Mesenchymal stem cell (in vitro differentiated cells and primary cell): ENCODE measurements at regions not wholly inside any gene's neighbourhood (a gene's known extent, or its start where the extent isn't known, plus 50 kb on each side); places are given as distances from the start of the nearest gene placed in this dataset.

ENCODE experiments used
- DNase-seq: peaks from one replicate; pipeline ENCODE4 v3.0.0-alpha.2; 2013
- H2AFZ ChIP-seq: one replicate; pipeline ENCODE4 v1.6.1; 2013; ENCODE audit warnings: low read depth, mild to moderate bottlenecking, control low read depth, inconsistent platforms, low read length, moderate library complexity
- H2AK5ac ChIP-seq: 2 replicates; pipeline ENCODE4 v1.6.1; 2013; ENCODE audit warnings: low read length, moderate library complexity, mild to moderate bottlenecking, inconsistent platforms; ENCODE audit not compliant: severe bottlenecking
- H2BK120ac ChIP-seq: one replicate; pipeline ENCODE4 v1.6.1; 2013; ENCODE audit warnings: low read depth, mild to moderate bottlenecking, inconsistent platforms, low read length, moderate library complexity
- H2BK12ac ChIP-seq, 2 experiments: one replicate each; pipeline ENCODE4 v1.6.1; 2013; ENCODE audit warnings: inconsistent platforms in 2 of 2, low read length in 2 of 2, mild to moderate bottlenecking in 2 of 2, moderate library complexity in 2 of 2, control low read depth in 1 of 2
- H2BK15ac ChIP-seq: one replicate; pipeline ENCODE4 v1.6.1; 2013; ENCODE audit warnings: mild to moderate bottlenecking, low read depth, inconsistent platforms; ENCODE audit not compliant: poor library complexity, severe bottlenecking
- H2BK5ac ChIP-seq: 2 replicates; pipeline ENCODE4 v1.6.1; 2013; ENCODE audit warnings: low read depth, mild to moderate bottlenecking, low read length, control low read depth, inconsistent platforms; ENCODE audit not compliant: poor library complexity, severe bottlenecking
- H3K14ac ChIP-seq, 2 experiments: one replicate each; pipeline ENCODE4 v1.6.1; 2013; ENCODE audit warnings: inconsistent platforms in 2 of 2, low read length in 2 of 2, control low read depth in 1 of 2, mild to moderate bottlenecking in 1 of 2, moderate library complexity in 1 of 2
- H3K18ac ChIP-seq, 2 experiments: one replicate each; pipeline ENCODE4 v1.6.1; 2013; ENCODE audit warnings: inconsistent platforms in 2 of 2, low read length in 2 of 2, control low read depth in 1 of 2, low read depth in 1 of 2, mild to moderate bottlenecking in 1 of 2
- H3K23ac ChIP-seq, 2 experiments: one replicate each; pipeline ENCODE4 v1.6.1; 2013; ENCODE audit warnings: inconsistent platforms in 2 of 2, low read length in 2 of 2, mild to moderate bottlenecking in 2 of 2, moderate library complexity in 2 of 2, control low read depth in 1 of 2
- H3K27ac ChIP-seq: 2 replicates; pipeline ENCODE4 v1.5.1; 2013; ENCODE audit warnings: mild to moderate bottlenecking, moderate library complexity, low read length, control low read depth, inconsistent platforms; ENCODE audit not compliant: poor library complexity, severe bottlenecking
- H3K27me3 ChIP-seq, 2 experiments: 2 replicates each; pipeline versions ENCODE4 v1.6.1 to v1.7.0; 2013; ENCODE audit warnings: low read length in 2 of 2, mild to moderate bottlenecking in 2 of 2, moderate library complexity in 2 of 2, control low read depth in 1 of 2, inconsistent platforms in 1 of 2; ENCODE audit not compliant: control insufficient read depth in 1 of 2, insufficient read depth in 1 of 2
- H3K36me3 ChIP-seq, 2 experiments: 2 replicates each; pipeline versions ENCODE4 v1.6.1 to v1.7.0; 2013; ENCODE audit warnings: low read length in 2 of 2, control low read depth in 1 of 2, inconsistent platforms in 1 of 2, low read depth in 1 of 2, mild to moderate bottlenecking in 1 of 2; ENCODE audit not compliant: insufficient read depth in 2 of 2, control insufficient read depth in 1 of 2
- H3K4ac ChIP-seq, 2 experiments: one replicate each; pipeline ENCODE4 v1.6.1; 2013; ENCODE audit warnings: inconsistent platforms in 2 of 2, low read length in 2 of 2, mild to moderate bottlenecking in 2 of 2, moderate library complexity in 2 of 2, control low read depth in 1 of 2, low read depth in 1 of 2
- H3K4me1 ChIP-seq: 2 replicates; pipeline ENCODE4 v1.6.1; 2013; ENCODE audit warnings: low read depth, low read length, control low read depth; ENCODE audit not compliant: control insufficient read depth, insufficient read depth
- H3K4me2 ChIP-seq: 2 replicates; pipeline ENCODE4 v1.6.1; 2013; ENCODE audit warnings: low read length, mild to moderate bottlenecking, inconsistent platforms; ENCODE audit not compliant: poor library complexity, severe bottlenecking
- H3K4me3 ChIP-seq, 2 experiments: 2 replicates each; pipeline versions ENCODE4 v1.5.1 to v1.7.0; 2013; ENCODE audit warnings: low read length in 2 of 2, mild to moderate bottlenecking in 2 of 2, control low read depth in 1 of 2, low read depth in 1 of 2; ENCODE audit not compliant: insufficient read depth in 1 of 2
- H3K79me1 ChIP-seq: replicated peaks from 2 replicates; pipeline ENCODE4 v1.6.1; 2013; ENCODE audit warnings: mild to moderate bottlenecking, control low read depth, low read length, inconsistent platforms; ENCODE audit not compliant: poor library complexity, severe bottlenecking
- H3K9ac ChIP-seq: 2 replicates; pipeline ENCODE4 v1.7.0; 2013; ENCODE audit warnings: mild to moderate bottlenecking, low read length, moderate library complexity
- H3K9me3 ChIP-seq: 2 replicates; pipeline ENCODE4 v1.7.0; 2013; ENCODE audit warnings: mild to moderate bottlenecking, low read length; ENCODE audit not compliant: control insufficient read depth
- H4K8ac ChIP-seq: one replicate; pipeline ENCODE4 v1.6.1; 2013; ENCODE audit warnings: inconsistent platforms, mild to moderate bottlenecking, low read length, moderate library complexity
- H4K91ac ChIP-seq: one replicate; pipeline ENCODE4 v1.6.1; 2013; ENCODE audit warnings: mild to moderate bottlenecking, low read length, inconsistent platforms
- WGBS: methylation state at CpG from one replicate; pipeline ENCODE4 v1.1.7; 2013; ENCODE audit warnings: mixed read lengths; 5-methylcytosine and 5-hydroxymethylcytosine counted together

- H3K14ac ChIP-seq: no peak overlapping the region
- no peak overlapping the region for H3K4me2 ChIP-seq
- no peak overlapping the region for H2AK5ac ChIP-seq
- no peak overlapping the region for H3K18ac ChIP-seq
- H3K79me1 ChIP-seq: no peaks in the 10 kb centered on the region
- H3K4ac ChIP-seq: no peak overlapping the region
- no peak overlapping the region for H3K23ac ChIP-seq
- H3K9me3 ChIP-seq: no peaks in the 10 kb centered on the region
- no peak overlapping the region for H3K27ac ChIP-seq
- no peak overlapping the region for H2AFZ ChIP-seq
- no peak overlapping the region for H2BK12ac ChIP-seq
- no peak overlapping the region for H3K9ac ChIP-seq
- no peak overlapping the region for H4K8ac ChIP-seq
- no peak for DNase-seq
- H4K91ac ChIP-seq: no peak overlapping the region
- no peak overlapping the region for H3K4me3 ChIP-seq
- H3K27me3 ChIP-seq: no peaks in the 10 kb centered on the region
- no peaks in the 10 kb centered on the region for H3K36me3 ChIP-seq
- no peak overlapping the region for H2BK15ac ChIP-seq
- H3K4me1 ChIP-seq: peaks cover 2% of the 10 kb centered on the region
- no peak overlapping the region for H2BK5ac ChIP-seq
- no peak overlapping the region for H2BK120ac ChIP-seq
Measured at GRCh38 chr13:72201726-72202125, 334.7 kb upstream of the DACH1 start.

GRCh38 chr13:72199640-72200039 lies 332.6 kb upstream of the DACH1 start:
- H3K23ac ChIP-seq: no peak overlapping the region
- no peaks in the 10 kb centered on the region for H3K79me1 ChIP-seq
- no peak overlapping the region for H3K27ac ChIP-seq
- no peak overlapping the region for H2BK12ac ChIP-seq
- no peak overlapping the region for H2BK120ac ChIP-seq
- no peaks in the 10 kb centered on the region for H3K27me3 ChIP-seq
- no peaks in the 10 kb centered on the region for H3K36me3 ChIP-seq
- DNase-seq: no peak
- no peak overlapping the region for H3K18ac ChIP-seq
- no peak overlapping the region for H2AK5ac ChIP-seq
- H3K4ac ChIP-seq: no peak overlapping the region
- no peak overlapping the region for H3K14ac ChIP-seq
- no peak overlapping the region for H4K91ac ChIP-seq
- no peak overlapping the region for H3K9ac ChIP-seq
- no peak overlapping the region for H2BK5ac ChIP-seq
- no peak overlapping the region for H3K4me2 ChIP-seq
- H3K4me1 ChIP-seq: no peaks in the 10 kb centered on the region
- H3K4me3 ChIP-seq: no peak overlapping the region
- no peak overlapping the region for H2AFZ ChIP-seq
- no peaks in the 10 kb centered on the region for H3K9me3 ChIP-seq
- H4K8ac ChIP-seq: no peak overlapping the region
- no peak overlapping the region for H2BK15ac ChIP-seq
- WGBS: 0% methylated on average over 1 of the region's 2 CpGs

- Histone ChIP-seq H3K18ac (no peak overlapping the region), H3K14ac (no peak overlapping the region), H3K36me3 (no peaks in the 10 kb centered on the region), H3K4ac (no peak overlapping the region), H3K4me2 (no peak overlapping the region), H2BK15ac (no peak overlapping the region), H2BK120ac (no peak overlapping the region), H3K4me3 (no peak overlapping the region), H3K27me3 (no peaks in the 10 kb centered on the region), H3K9me3 (no peaks in the 10 kb centered on the region), H3K4me1 (no peaks in the 10 kb centered on the region), H2AFZ (no peak overlapping the region), H2BK12ac (no peak overlapping the region), H3K27ac (no peak overlapping the region), H3K9ac (no peak overlapping the region), H4K91ac (no peak overlapping the region), H2BK5ac (no peak overlapping the region), H3K23ac (no peak overlapping the region), H4K8ac (no peak overlapping the region), H2AK5ac (no peak overlapping the region), H3K79me1 (no peaks in the 10 kb centered on the region)
- no peak for DNase-seq
- 90% methylated on average over 2 of the region's 2 CpGs for WGBS
Measured at GRCh38 chr13:72198967-72199560, 332.1 kb upstream of the DACH1 start.

- H2BK5ac ChIP-seq: no peak overlapping the region
- no peak overlapping the region for H4K8ac ChIP-seq
- no peak overlapping the region for H3K9ac ChIP-seq
- H3K79me1 ChIP-seq: no peaks in the 10 kb centered on the region
- no peak overlapping the region for H3K14ac ChIP-seq
- H3K27me3 ChIP-seq: no peaks in the 10 kb centered on the region
- H3K36me3 ChIP-seq: no peaks in the 10 kb centered on the region
- H4K91ac ChIP-seq: no peak overlapping the region
- no peak overlapping the region for H3K18ac ChIP-seq
- H3K9me3 ChIP-seq: no peaks in the 10 kb centered on the region
- DNase-seq: no peak
- no peak overlapping the region for H2BK120ac ChIP-seq
- no peak overlapping the region for H2BK15ac ChIP-seq
- WGBS: 90% methylated on average over 3 of the region's 3 CpGs
- H3K27ac ChIP-seq: no peak overlapping the region
- H3K23ac ChIP-seq: no peak overlapping the region
- no peak overlapping the region for H2BK12ac ChIP-seq
- H3K4me3 ChIP-seq: no peak overlapping the region
- no peak overlapping the region for H3K4me2 ChIP-seq
- H2AK5ac ChIP-seq: no peak overlapping the region
- no peak overlapping the region for H3K4ac ChIP-seq
- no peaks in the 10 kb centered on the region for H3K4me1 ChIP-seq
- no peak overlapping the region for H2AFZ ChIP-seq
Measured at GRCh38 chr13:72198042-72198441, 331.0 kb upstream of the DACH1 start.
